CD14-positive monocyte (primary cell): ENCODE measurements at regions not wholly inside any gene's neighbourhood (a gene's known extent, or its start where the extent isn't known, plus 50 kb on each side); places are given as distances from the start of the nearest gene placed in this dataset.

Source experiments
- DNase-seq, 3 donors: peaks; one replicate each; pipeline ENCODE4 v3.0.0-alpha.2; 2011 to 2022
- H2AFZ ChIP-seq: 2 replicates; pipeline ENCODE4 v1.6.0; 2012; ENCODE audit warnings: mild to moderate bottlenecking, low read depth, low read length, inconsistent platforms; ENCODE audit not compliant: insufficient read depth, poor library complexity, severe bottlenecking
- H3K27ac ChIP-seq, 2 donors: 1 replicate in 1 of 2; 2 replicates in 1 of 2; pipeline ENCODE4 v1.5.1; 2012 to 2013; ENCODE audit warnings: low read length in 2 of 2, control low read depth in 1 of 2, inconsistent platforms in 1 of 2, low read depth in 1 of 2, mild to moderate bottlenecking in 1 of 2
- H3K27me3 ChIP-seq, 2 donors: one replicate each; pipeline versions ENCODE4 v1.6.0 to v1.6.1; 2011 to 2013; ENCODE audit warnings: low read length in 2 of 2; ENCODE audit not compliant: control insufficient read depth in 2 of 2, insufficient read depth in 2 of 2
- H3K36me3 ChIP-seq, 2 donors: replicated peaks in 1 of 2; 1 replicate in 1 of 2; 2 replicates in 1 of 2; pipeline versions ENCODE4 v1.5.1 to v1.6.1; 2012 to 2013; ENCODE audit warnings: low read length in 2 of 2, control low read depth in 1 of 2, inconsistent platforms in 1 of 2, mild to moderate bottlenecking in 1 of 2; ENCODE audit not compliant: insufficient read depth in 2 of 2, control insufficient read depth in 1 of 2
- H3K4me1 ChIP-seq, 2 donors: 1 replicate in 1 of 2; 2 replicates in 1 of 2; pipeline versions ENCODE4 v1.5.1 to v1.6.1; 2012 to 2013; ENCODE audit warnings: low read length in 2 of 2, control low read depth in 1 of 2, inconsistent platforms in 1 of 2, mild to moderate bottlenecking in 1 of 2, moderate library complexity in 1 of 2; ENCODE audit not compliant: insufficient read depth in 2 of 2, control insufficient read depth in 1 of 2
- H3K4me2 ChIP-seq: replicated peaks from 2 replicates; pipeline ENCODE3; 2012; ENCODE audit warnings: low read length, moderate library complexity, mild to moderate bottlenecking; ENCODE audit not compliant: poor library complexity, severe bottlenecking; ENCODE audit errors: extremely low read depth
- H3K4me3 ChIP-seq, 3 experiments: fragments of 200-600 bp in 1 of 3; sonication (generic) in 1 of 3; replicated peaks in 1 of 3; 1 replicate in 2 of 3; 2 replicates in 1 of 3; pipeline ENCODE4 v1.5.1; 2011 to 2013; ENCODE audit warnings: low read length in 3 of 3, mild to moderate bottlenecking in 3 of 3, control low read depth in 2 of 3, low read depth in 2 of 3, inconsistent platforms in 1 of 3, moderate library complexity in 1 of 3
- H3K79me2 ChIP-seq: 2 replicates; pipeline ENCODE4 v1.6.0; 2012; ENCODE audit warnings: mild to moderate bottlenecking, control low read depth, inconsistent platforms, low read length, moderate library complexity; ENCODE audit not compliant: insufficient read depth
- H3K9ac ChIP-seq: 2 replicates; pipeline ENCODE4 v1.6.0; 2017; ENCODE audit warnings: low read length, mild to moderate bottlenecking; ENCODE audit not compliant: insufficient read depth, poor library complexity, severe bottlenecking
- H3K9me3 ChIP-seq, 2 donors: replicated peaks in 1 of 2; 1 replicate in 1 of 2; 2 replicates in 1 of 2; pipeline versions ENCODE4 v1.5.1 to v1.6.1; 2012 to 2013; ENCODE audit warnings: low read length in 2 of 2, control low read depth in 1 of 2; ENCODE audit not compliant: control insufficient read depth in 1 of 2, insufficient read depth in 1 of 2
- H4K20me1 ChIP-seq: 2 replicates; pipeline ENCODE4 v1.6.0; 2012; ENCODE audit warnings: mild to moderate bottlenecking, low read length, control low read depth, moderate library complexity; ENCODE audit not compliant: insufficient read depth
- H3K27ac Mint-ChIP-seq, 7 donors: one replicate each; pipeline ENCODE4 v1.8.0; 2020; ENCODE audit warnings: mild to moderate bottlenecking in 7 of 7, mixed read lengths in 7 of 7, moderate library complexity in 6 of 7, inconsistent platforms in 2 of 7
- H3K27me3 Mint-ChIP-seq, 3 donors: one replicate each; pipeline ENCODE4 v1.8.0; 2021 to 2022; ENCODE audit warnings: low read depth in 3 of 3, mild to moderate bottlenecking in 3 of 3, mixed read lengths in 3 of 3, moderate library complexity in 3 of 3, inconsistent platforms in 1 of 3
- H3K36me3 Mint-ChIP-seq, 2 donors: one replicate each; pipeline ENCODE4 v1.8.0; 2020; ENCODE audit warnings: mixed read lengths in 2 of 2, inconsistent platforms in 1 of 2, mild to moderate bottlenecking in 1 of 2
- H3K4me1 Mint-ChIP-seq: one replicate; pipeline ENCODE4 v1.8.0; 2020; ENCODE audit warnings: mild to moderate bottlenecking, mixed read lengths
- H3K4me3 Mint-ChIP-seq, 2 donors: one replicate each; pipeline ENCODE4 v1.8.0; 2020; ENCODE audit warnings: mild to moderate bottlenecking in 2 of 2, mixed read lengths in 2 of 2, moderate library complexity in 1 of 2
- H3K9me3 Mint-ChIP-seq, 7 donors: one replicate each; pipeline ENCODE4 v1.8.0; 2020 to 2022; ENCODE audit warnings: mixed read lengths in 7 of 7, mild to moderate bottlenecking in 6 of 7, moderate library complexity in 6 of 7, inconsistent platforms in 2 of 7
- WGBS: methylation state at CpG from one replicate; pipeline ENCODE4 v1.1.5; 2013; ENCODE audit warnings: missing lambda C conversion rate; ENCODE audit not compliant: insufficient coverage; 5-methylcytosine and 5-hydroxymethylcytosine counted together
- intact Hi-C, 2 donors: fragments of 100-400 bp; cut with micrococcal nuclease; formaldehyde crosslinking; loops; one replicate each; pipeline versions ENCODE4 v1.15.0 to v1.15.1; 2023
- TF ChIP-seq, protein P1 (sequence below): fragments of 200-600 bp; IDR thresholded peaks from one replicate; pipeline ENCODE4 v1.8.0; 2022; ENCODE audit warnings: antibody characterized with exemption, mild to moderate bottlenecking

DNA sequence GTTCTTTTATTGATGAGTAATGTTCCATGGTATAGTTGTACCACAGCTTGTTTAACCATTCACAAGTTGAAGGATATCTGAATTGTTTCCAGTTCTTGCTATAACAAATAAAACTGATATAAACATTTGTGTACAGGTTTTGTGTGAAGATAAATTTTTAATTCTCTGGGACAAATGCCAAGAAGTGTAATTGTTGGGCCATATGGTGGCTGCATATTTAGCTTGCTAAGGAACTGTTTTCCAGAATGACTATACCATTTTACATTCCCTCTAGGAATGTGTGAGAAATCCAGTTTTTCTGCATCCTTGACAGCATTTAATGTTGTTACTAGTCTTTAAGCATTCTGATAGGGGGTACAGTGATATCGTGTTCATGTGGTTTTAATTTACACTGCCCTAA lies 368.5 kb downstream of the KIF2B start:
- no peaks in the 10 kb centered on the region for H3K36me3 Mint-ChIP-seq
- Histone ChIP-seq H3K27me3 (no peaks in the 10 kb centered on the region), H3K4me2 (no peak overlapping the region), H4K20me1 (no peaks in the 10 kb centered on the region), H3K27ac (no peak overlapping the region), H3K79me2 (no peaks in the 10 kb centered on the region), H3K4me1 (no peaks in the 10 kb centered on the region), H3K9me3 (no peaks in the 10 kb centered on the region), H3K9ac (no peak overlapping the region), H2AFZ (no peak overlapping the region), H3K4me3 (no peak overlapping the region), H3K36me3 (no peaks in the 10 kb centered on the region)
- TF ChIP-seq, protein P1, sequence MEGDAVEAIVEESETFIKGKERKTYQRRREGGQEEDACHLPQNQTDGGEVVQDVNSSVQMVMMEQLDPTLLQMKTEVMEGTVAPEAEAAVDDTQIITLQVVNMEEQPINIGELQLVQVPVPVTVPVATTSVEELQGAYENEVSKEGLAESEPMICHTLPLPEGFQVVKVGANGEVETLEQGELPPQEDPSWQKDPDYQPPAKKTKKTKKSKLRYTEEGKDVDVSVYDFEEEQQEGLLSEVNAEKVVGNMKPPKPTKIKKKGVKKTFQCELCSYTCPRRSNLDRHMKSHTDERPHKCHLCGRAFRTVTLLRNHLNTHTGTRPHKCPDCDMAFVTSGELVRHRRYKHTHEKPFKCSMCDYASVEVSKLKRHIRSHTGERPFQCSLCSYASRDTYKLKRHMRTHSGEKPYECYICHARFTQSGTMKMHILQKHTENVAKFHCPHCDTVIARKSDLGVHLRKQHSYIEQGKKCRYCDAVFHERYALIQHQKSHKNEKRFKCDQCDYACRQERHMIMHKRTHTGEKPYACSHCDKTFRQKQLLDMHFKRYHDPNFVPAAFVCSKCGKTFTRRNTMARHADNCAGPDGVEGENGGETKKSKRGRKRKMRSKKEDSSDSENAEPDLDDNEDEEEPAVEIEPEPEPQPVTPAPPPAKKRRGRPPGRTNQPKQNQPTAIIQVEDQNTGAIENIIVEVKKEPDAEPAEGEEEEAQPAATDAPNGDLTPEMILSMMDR: no peak
- no peak for DNase-seq
- H3K27ac Mint-ChIP-seq: no peak overlapping the region
- H3K4me3 Mint-ChIP-seq: no peak overlapping the region
- WGBS: no CpG with 5 or more reads among the region's 1 CpG
- H3K4me1 Mint-ChIP-seq: no peaks in the 10 kb centered on the region
- H3K9me3 Mint-ChIP-seq: peaks cover 0 to 13% (median 3%) of the 10 kb centered on the region in 7 donors
- intact Hi-C loops: no loop called here
- peaks cover 0 to 2% (median 0%) of the 10 kb centered on the region in 3 donors for H3K27me3 Mint-ChIP-seq

DNA sequence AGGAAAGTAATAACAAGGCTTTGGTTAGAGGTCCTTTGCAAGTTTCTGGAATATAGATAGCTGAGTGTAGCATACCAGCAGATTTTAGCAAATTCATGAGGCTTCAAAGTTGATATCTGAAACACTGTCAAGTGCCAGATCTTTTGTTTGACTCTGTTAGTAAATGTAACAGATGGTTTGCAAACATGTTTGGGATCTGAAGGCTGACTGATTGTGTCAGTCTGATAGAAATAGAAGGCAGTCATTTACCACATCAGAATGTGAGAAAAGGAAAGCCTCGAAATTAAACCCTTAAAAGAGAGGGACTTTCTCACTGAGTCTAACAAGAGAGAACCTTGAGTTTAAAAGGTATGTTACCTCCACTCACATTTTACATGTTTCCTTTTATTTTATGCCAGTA lies 371.5 kb downstream of the KIF2B start:
- intact Hi-C loops: no loop called here
- H3K4me1 Mint-ChIP-seq: no peaks in the 10 kb centered on the region
- Histone ChIP-seq H3K9ac (no peak overlapping the region), H3K9me3 (no peaks in the 10 kb centered on the region), H3K4me2 (no peak overlapping the region), H3K36me3 (no peaks in the 10 kb centered on the region), H3K27ac (no peak overlapping the region), H3K4me1 (no peaks in the 10 kb centered on the region), H2AFZ (no peak overlapping the region), H3K4me3 (no peak overlapping the region), H4K20me1 (no peaks in the 10 kb centered on the region), H3K79me2 (no peaks in the 10 kb centered on the region), H3K27me3 (no peaks in the 10 kb centered on the region)
- peaks cover 0 to 2% (median 0%) of the 10 kb centered on the region in 3 donors for H3K27me3 Mint-ChIP-seq
- no peaks in the 10 kb centered on the region for H3K36me3 Mint-ChIP-seq
- H3K4me3 Mint-ChIP-seq: no peak overlapping the region
- TF ChIP-seq, protein P1: no peak
- H3K27ac Mint-ChIP-seq: no peak overlapping the region
- no peak for DNase-seq
- H3K9me3 Mint-ChIP-seq: peaks cover 0 to 10% (median 4%) of the 10 kb centered on the region in 7 donors
- WGBS: no CpG with 5 or more reads among the region's 1 CpG
